Posterior vena cava (tissue), 2 donors: ENCODE measurements at regions not wholly inside any gene's neighbourhood (a gene's known extent, or its start where the extent isn't known, plus 50 kb on each side); places are given as distances from the start of the nearest gene placed in this dataset.
A peak's percentile ranks its signal among the peaks of the same experiment; 100 is the strongest.

ENCODE experiments used
- DNase-seq: peaks from one replicate; pipeline ENCODE4 v3.0.0-alpha.2; 2020; ENCODE audit warnings: low spot score
- intact Hi-C, 2 donors: fragments of 100-400 bp; cut with DNase I; formaldehyde crosslinking; loops; one replicate each; pipeline versions ENCODE4 v1.14.1 to v1.14.2; 2022 to 2023
- donor health status: DM: yes; HTN: yes; CAD: no.
- donor health status: DM: yes; HTN: yes; CAD: no.

GRCh38 chr2:18399601-18400000 is 160.9 kb downstream of the RDH14 start:
- intact Hi-C loops, result no loop called here
- DNase-seq, result no peak

GRCh38 chr2:18398833-18399232 is 161.6 kb downstream of the RDH14 start:
- intact Hi-C loops, result no loop called here
- DNase-seq, result no peak

- intact Hi-C loops, result no loop called here
- DNase-seq, result no peak
These were observed 164.0 kb downstream of the RDH14 start for GRCh38 chr2:18396329-18397010.

GRCh38 chr2:18395555-18395954 is 164.9 kb downstream of the RDH14 start:
- DNase-seq, result no peak
- intact Hi-C loops, result no loop called here

- intact Hi-C loops, result loop anchor here (2.0 to 10.0 kb wide), 3 partner anchors 45 to 1477 kb away; partner anchors contain the start of gene OSR1 (in 1 of the 2)
These were observed 172.8 kb downstream of the RDH14 start for GRCh38 chr2:18387441-18388206.

GRCh38 chr2:18384242-18384641 is 176.2 kb downstream of the RDH14 start:
- intact Hi-C loops, result loop anchor here in 1 of 2 donors (10.0 kb wide), 1 partner anchor 1481 kb away; no protein-coding TSS in a partner anchor
- DNase-seq, result no peak

More at GRCh38 chr2:18387441-18388206, 172.8 kb downstream of the RDH14 start:
- peak; percentile 89 for DNase-seq

- no peak for DNase-seq
- intact Hi-C loops, result loop anchor here in 1 of 2 donors (10.0 kb wide), 1 partner anchor 1483 kb away; no protein-coding TSS in a partner anchor
These were observed 179.1 kb downstream of the RDH14 start for GRCh38 chr2:18381386-18381785.

GRCh38 chr2:18380321-18380720 is 180.1 kb downstream of the RDH14 start:
- intact Hi-C loops, result loop anchor here in 1 of 2 donors (10.0 kb wide), 1 partner anchor 1484 kb away; no protein-coding TSS in a partner anchor
- DNase-seq, result no peak

GRCh38 chr2:18379870-18380269 is 180.6 kb downstream of the RDH14 start:
- intact Hi-C loops, result loop anchor here in 1 of 2 donors (10.0 kb wide), 2 partner anchors 655 to 1485 kb away; no protein-coding TSS in a partner anchor
- DNase-seq, result no peak

GRCh38 chr2:18378020-18378653 is 182.3 kb downstream of the RDH14 start:
- no peak for DNase-seq
- intact Hi-C loops, result loop anchor here in 1 of 2 donors (10.0 kb wide), 1 partner anchor 653 kb away; no protein-coding TSS in a partner anchor

GRCh38 chr2:18376936-18377335 is 183.5 kb downstream of the RDH14 start:
- DNase-seq, result no peak
- intact Hi-C loops, result loop anchor here in 1 of 2 donors (10.0 kb wide), 1 partner anchor 652 kb away; no protein-coding TSS in a partner anchor

GRCh38 chr2:18373664-18374063 is 186.8 kb downstream of the RDH14 start:
- intact Hi-C loops, result loop anchor here (5.0 to 10.0 kb wide), 2 partner anchors 649 to 776 kb away; no protein-coding TSS in a partner anchor
- no peak for DNase-seq

- DNase-seq, result no peak
- intact Hi-C loops, result loop anchor here (5.0 to 10.0 kb wide), 2 partner anchors 648 to 776 kb away; no protein-coding TSS in a partner anchor
These were observed 187.4 kb downstream of the RDH14 start for GRCh38 chr2:18373081-18373480.

GRCh38 chr2:18372641-18373040 is 187.8 kb downstream of the RDH14 start:
- DNase-seq, result no peak
- intact Hi-C loops, result loop anchor here (5.0 to 10.0 kb wide), 2 partner anchors 648 to 775 kb away; no protein-coding TSS in a partner anchor

GRCh38 chr2:18369760-18370159 is 190.7 kb downstream of the RDH14 start:
- intact Hi-C loops, result loop anchor here (5.0 to 10.0 kb wide), 2 partner anchors 645 to 772 kb away; no protein-coding TSS in a partner anchor
- no peak for DNase-seq

- intact Hi-C loops, result no loop called here
- no peak for DNase-seq
These were observed 192.4 kb downstream of the RDH14 start for GRCh38 chr2:18368008-18368407.

GRCh38 chr2:18365342-18365741 is 195.1 kb downstream of the RDH14 start:
- DNase-seq, result no peak
- intact Hi-C loops, result no loop called here

GRCh38 chr2:18363348-18363747 is 197.1 kb downstream of the RDH14 start:
- intact Hi-C loops, result no loop called here
- DNase-seq, result no peak

- DNase-seq, result no peak
- intact Hi-C loops, result no loop called here
These were observed 197.8 kb downstream of the RDH14 start for GRCh38 chr2:18362696-18363095.
